HG03439 (cell line): ENCODE measurements at regions not wholly inside any gene's neighbourhood (a gene's known extent, or its start where the extent isn't known, plus 50 kb on each side); places are given as distances from the start of the nearest gene placed in this dataset.

Experiments
- ATAC-seq: cut with Tn5 transposase; IDR thresholded peaks from one replicate; pipeline ENCODE4 v1.9.1; 2021; ENCODE audit warnings: mild to moderate bottlenecking, moderate library complexity; ENCODE audit not compliant: unreplicated experiment

- ATAC-seq: no peak
These were observed 93.0 kb downstream of the PPP1R3A start for GRCh38 chr7:113825832-113826231.

- no peak for ATAC-seq
These were observed 94.5 kb downstream of the PPP1R3A start for GRCh38 chr7:113824117-113824823.

DNA sequence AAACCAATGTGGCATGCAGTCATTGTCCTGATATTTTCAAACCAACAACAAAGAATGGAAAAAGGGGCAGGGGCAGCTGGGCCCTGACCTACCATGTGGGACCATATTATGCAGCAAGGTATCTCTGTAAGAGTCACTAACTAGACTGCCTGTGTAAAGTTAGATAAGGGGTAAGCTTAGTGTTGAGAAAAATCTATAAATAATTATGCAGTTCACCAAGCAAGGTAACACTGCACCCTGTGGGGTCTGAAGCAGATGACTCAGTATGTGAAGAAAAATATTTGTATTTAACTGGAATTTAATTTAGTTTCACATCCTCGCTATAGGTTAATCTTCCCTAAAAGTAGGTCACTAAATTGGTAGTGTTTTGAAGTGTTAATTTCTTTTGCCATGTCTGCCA lies 99.3 kb downstream of the PPP1R3A start:
- ATAC-seq: no peak

DNA sequence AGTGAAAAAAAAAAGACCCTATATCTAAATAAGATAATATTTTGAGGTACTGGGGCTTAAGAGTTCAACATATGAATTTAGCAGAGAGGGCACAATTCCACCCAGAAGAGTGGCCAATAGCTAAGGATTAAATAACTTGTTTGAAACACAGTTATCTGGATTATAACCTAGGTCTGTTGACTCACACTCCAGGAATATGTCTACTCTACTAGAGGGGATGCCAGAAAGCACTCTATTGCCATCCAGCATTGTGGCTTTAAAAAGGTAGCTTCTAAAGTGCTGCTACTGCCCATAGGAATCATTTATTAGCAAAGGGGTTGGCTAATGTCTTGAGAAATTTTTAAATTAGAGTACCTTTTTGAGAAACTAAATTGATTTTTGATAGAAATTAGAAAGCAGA lies 102.2 kb downstream of the PPP1R3A start:
- ATAC-seq: no peak

GRCh38 chr7:113813471-113813870 lies 105.3 kb downstream of the PPP1R3A start:
- ATAC-seq: no peak

- no peak for ATAC-seq
These were observed 106.1 kb downstream of the PPP1R3A start for GRCh38 chr7:113812591-113813255.

GRCh38 chr7:113810080-113810744 lies 108.6 kb downstream of the PPP1R3A start:
- no peak for ATAC-seq

GRCh38 chr7:113809581-113809980 lies 109.2 kb downstream of the PPP1R3A start:
- ATAC-seq: no peak

DNA sequence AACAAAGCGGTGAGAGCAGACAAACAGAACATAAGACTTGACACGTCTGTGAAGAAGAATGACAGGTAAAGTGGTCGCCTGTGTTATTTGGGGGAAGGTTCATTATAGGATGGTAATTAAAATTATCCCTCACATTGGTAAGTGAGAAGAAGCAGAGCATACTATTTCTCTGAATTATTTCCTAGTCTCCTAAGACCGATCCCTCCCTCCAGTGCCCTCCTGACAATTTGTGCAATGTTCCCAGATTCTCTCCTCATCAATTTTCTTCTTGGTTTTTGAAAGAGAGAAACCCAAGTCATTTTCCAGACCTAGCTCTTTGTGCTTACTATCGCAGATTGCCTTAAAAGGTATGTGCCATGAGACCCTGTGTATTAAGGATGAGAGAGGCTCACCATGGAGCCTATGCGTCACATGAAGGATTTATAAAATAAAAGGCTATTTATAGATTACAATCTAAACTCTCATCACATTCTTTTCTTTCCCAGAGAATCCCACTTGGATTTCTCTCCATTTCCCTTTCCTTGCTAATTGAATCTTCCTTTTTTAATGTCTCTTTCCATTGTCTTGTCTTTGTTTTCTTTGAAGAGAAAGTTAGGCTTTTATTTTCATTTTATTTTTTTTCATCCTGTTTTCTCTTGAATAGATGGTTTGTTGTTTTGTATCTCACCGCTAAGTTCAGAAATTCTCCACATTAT lies 112.0 kb downstream of the PPP1R3A start:
- ATAC-seq: no peak

DNA sequence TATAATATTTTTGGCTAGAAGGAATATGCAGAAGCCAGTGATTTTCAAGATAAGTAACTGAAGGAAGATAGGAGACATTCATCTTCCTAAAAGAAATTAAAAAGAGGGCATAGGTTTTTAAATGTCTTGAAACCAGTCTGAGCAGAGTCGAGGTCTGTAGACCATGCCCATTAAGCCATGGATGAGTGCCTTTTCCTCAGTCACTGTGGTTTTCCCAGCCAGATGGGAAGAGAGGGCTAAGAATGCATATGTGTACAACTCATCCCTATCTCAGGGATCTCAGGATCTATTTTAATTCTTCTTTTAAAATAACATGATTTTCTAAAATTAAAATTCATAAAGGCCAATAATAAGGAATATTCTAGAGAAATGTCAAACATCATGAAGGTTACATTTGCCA lies 112.8 kb downstream of the PPP1R3A start:
- no peak for ATAC-seq

DNA sequence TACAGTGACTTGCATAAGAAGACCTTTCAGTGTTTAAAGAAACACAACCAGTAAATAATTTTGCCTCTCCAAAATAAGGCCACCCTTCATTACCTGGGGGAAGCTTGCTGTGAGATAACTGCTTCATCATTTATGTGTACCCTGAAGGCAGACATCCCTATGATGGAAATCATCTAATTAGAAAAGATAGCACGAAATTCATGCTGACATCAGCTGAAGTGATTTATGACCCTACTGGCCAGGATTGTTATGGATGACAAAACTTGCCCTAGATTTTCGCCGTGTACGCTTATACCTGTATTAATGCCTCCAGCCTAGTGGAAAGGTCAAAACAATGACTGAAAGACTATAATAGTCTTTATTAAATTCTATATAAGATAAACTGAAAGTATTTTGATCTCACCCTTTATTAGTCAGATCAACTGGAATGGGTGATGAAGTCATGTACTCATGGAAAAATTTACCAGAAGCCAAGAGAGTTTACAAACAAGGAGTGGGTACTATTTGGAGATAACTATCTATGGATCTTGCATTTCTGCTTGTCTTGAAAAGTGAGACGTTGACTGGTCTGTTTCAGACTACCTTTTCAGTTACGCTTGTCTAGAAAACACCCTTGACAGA lies 114.2 kb downstream of the PPP1R3A start:
- no peak for ATAC-seq

- no peak for ATAC-seq
These were observed 117.1 kb downstream of the PPP1R3A start for GRCh38 chr7:113801751-113802150.

- ATAC-seq: no peak
These were observed 118.0 kb downstream of the PPP1R3A start for GRCh38 chr7:113800826-113801225.

DNA sequence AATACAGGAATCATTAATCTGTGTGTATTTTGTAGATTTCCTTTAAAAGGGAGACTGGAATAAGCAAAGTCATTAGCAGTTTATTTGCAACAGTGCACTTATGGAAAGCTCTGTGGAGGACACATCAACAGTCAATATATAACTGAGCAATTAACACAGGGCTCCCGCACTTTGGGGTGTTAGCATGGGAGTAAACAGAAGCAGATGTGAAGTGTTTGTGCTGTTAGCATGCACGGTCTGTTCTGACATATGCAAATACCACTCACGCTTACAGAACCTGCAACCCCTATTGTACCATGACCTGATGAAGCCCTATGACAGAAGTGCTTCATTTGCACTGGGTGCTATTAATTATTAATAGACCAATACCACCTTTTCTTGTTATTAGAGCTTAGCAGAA lies 118.9 kb downstream of the PPP1R3A start:
- ATAC-seq: peak; percentile 98

GRCh38 chr7:113797420-113798010 lies 121.3 kb downstream of the PPP1R3A start:
- no peak for ATAC-seq

- ATAC-seq: no peak
These were observed 122.3 kb downstream of the PPP1R3A start for GRCh38 chr7:113796557-113796956.

- no peak for ATAC-seq
These were observed 124.2 kb downstream of the PPP1R3A start for GRCh38 chr7:113794573-113794972.

DNA sequence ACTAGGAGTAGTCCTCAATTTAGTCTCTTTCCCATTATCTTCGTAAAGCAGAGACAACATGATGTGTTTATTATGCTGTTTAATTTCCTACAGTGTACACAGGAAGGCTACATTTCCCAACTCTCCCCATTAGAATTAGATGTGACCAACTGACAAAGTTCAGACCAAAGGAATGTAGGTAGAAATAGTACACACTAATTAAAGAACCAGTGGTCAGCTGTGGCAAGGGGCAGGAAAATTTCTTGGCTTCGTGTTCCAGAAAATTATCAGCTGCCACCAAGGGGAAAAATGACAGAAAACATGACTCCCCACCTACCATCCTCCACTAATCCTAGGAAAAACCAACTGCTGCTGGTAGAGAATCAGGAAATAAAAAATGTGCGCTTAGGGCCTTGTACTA lies 125.6 kb downstream of the PPP1R3A start:
- ATAC-seq: no peak

DNA sequence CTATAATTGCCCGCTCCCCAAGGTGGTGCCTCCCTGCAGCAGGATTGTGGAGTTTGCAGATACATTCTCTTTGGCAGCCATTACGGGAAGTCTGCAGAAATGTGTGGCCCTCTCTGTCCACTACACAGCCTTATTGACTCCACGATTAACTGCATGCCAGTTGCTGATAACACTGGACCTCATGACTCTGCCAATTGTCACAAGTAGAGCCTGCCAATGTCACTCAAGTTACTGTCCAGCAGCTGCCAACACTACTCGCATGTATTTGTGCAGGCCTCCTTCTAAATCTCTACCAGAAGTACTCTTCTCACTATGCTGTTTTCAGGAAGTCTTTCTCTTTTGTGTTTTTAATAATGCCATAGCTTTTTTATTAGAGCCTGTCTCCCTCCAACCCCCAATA lies 128.8 kb downstream of the PPP1R3A start:
- ATAC-seq: no peak

DNA sequence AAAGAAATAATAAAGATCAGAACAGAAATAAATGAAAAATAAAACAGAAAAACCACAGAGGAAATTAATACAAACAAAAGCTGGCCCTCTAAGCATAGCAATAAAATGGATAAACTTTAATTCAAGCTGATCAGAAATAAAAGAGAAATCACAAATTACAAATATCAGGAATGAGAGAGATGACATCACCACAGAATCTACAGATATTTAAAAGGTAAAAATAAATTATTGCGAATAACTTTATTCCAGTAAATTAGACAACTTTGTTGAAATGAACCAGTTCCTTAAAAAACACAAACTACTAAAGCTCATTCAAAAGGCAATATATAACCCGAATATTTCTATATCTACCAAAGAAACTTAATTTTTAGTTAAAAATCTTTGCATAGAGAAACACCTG lies 131.7 kb downstream of the PPP1R3A start:
- no peak for ATAC-seq

GRCh38 chr7:113784956-113785355 lies 133.9 kb downstream of the PPP1R3A start:
- no peak for ATAC-seq
